ENCODE measurements at regions not wholly inside any gene's neighbourhood (a gene's known extent, or its start where the extent isn't known, plus 50 kb on each side); places are given as distances from the start of the nearest gene placed in this dataset.

DNA sequence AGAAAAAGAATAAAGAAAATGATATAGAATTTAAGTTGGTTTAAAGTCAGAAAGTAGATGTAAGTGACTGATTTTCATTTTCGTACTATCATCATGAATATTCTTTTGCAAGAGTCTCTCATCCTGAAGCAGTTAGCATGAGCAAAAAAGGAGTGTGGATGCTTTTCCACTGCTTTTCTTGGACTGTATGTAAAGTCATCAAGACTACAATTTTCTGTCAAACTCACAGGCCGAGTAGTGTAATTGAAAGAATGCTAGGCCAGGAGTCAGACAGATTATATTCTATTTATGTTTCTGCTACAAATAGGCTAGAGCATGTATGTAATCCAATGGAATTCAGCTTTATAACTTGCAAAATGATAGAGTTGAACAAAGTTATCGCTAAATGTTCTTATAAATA is 197.1 kb upstream of the SPOCK3 start:
- H3K4me3 ChIP-seq = no peak overlapping the region
- 79 to 84% methylated on average over 2 to 3 of the region's 3 CpGs for WGBS, 2 donors (ENCODE audit: low coverage in 1 of 2)
- no peak overlapping the region for H3K27ac ChIP-seq
- intact Hi-C loops (cut with DNase I; ENCODE audit: low total_unique reads) = no loop called here
- no peaks in the 10 kb centered on the region for H3K27me3 ChIP-seq
- H3K9me3 ChIP-seq = no peaks in the 10 kb centered on the region
- DNase-seq = no peak
- in situ Hi-C loops (cut with MboI; ENCODE audit: low pct_ligation_motif_present in 1 of 4, low pct_unique_long_range_greater_than_20kb in 1 of 4, low sequenced_read_pairs in 3 of 4) = no loop called here
- H3K4me1 ChIP-seq = no peaks in the 10 kb centered on the region
- TF ChIP-seq, protein P1, sequence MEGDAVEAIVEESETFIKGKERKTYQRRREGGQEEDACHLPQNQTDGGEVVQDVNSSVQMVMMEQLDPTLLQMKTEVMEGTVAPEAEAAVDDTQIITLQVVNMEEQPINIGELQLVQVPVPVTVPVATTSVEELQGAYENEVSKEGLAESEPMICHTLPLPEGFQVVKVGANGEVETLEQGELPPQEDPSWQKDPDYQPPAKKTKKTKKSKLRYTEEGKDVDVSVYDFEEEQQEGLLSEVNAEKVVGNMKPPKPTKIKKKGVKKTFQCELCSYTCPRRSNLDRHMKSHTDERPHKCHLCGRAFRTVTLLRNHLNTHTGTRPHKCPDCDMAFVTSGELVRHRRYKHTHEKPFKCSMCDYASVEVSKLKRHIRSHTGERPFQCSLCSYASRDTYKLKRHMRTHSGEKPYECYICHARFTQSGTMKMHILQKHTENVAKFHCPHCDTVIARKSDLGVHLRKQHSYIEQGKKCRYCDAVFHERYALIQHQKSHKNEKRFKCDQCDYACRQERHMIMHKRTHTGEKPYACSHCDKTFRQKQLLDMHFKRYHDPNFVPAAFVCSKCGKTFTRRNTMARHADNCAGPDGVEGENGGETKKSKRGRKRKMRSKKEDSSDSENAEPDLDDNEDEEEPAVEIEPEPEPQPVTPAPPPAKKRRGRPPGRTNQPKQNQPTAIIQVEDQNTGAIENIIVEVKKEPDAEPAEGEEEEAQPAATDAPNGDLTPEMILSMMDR (IDR thresholded peaks at IDR 0.05) = no peak
- TF ChIP-seq EP300 (IDR thresholded peaks at IDR 0.05; ENCODE audit: low read depth) = no peak
- TF ChIP-seq POLR2A (IDR thresholded peaks at IDR 0.05) = no peak
- no peak for TF ChIP-seq POLR2AphosphoS5 (IDR thresholded peaks at IDR 0.05)
- H3K36me3 ChIP-seq = no peaks in the 10 kb centered on the region

DNA sequence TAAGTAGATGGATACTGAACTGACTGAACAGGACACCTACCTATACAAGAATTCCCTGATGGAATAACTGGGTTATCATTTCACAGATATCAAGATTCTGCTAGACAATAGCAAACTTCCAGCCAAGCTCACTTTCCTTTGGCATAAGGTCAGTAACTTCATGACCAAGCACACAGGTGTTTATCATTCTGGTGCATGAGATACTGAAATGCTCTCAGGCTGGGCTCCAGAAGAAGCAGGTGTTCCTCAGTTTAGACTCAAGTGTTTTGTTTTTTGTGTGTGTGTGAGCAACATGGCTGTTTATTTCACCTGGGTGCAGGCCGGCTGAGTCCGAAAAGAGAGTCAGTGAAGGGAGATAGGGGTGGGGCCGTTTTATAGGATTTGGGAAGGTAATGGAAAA is 201.5 kb upstream of the SPOCK3 start:
- Histone ChIP-seq H3K4me1 (no peaks in the 10 kb centered on the region), H3K4me3 (no peak overlapping the region), H3K9me3 (no peaks in the 10 kb centered on the region), H3K27me3 (no peaks in the 10 kb centered on the region), H3K36me3 (no peaks in the 10 kb centered on the region), H3K27ac (no peak overlapping the region)
- TF ChIP-seq, protein P1 (IDR thresholded peaks at IDR 0.05) = no peak
- no peak for TF ChIP-seq POLR2A (IDR thresholded peaks at IDR 0.05)
- TF ChIP-seq POLR2AphosphoS5 (IDR thresholded peaks at IDR 0.05) = no peak
- TF ChIP-seq EP300 (IDR thresholded peaks at IDR 0.05; ENCODE audit: low read depth) = no peak
- no peak for DNase-seq
- intact Hi-C loops (cut with DNase I; ENCODE audit: low total_unique reads) = no loop called here
- WGBS, 2 donors (ENCODE audit: low coverage in 1 of 2) = 81 to 87% methylated on average over 3 of the region's 3 CpGs
- in situ Hi-C loops (cut with MboI; ENCODE audit: low pct_ligation_motif_present in 1 of 4, low pct_unique_long_range_greater_than_20kb in 1 of 4, low sequenced_read_pairs in 3 of 4) = no loop called here

DNA sequence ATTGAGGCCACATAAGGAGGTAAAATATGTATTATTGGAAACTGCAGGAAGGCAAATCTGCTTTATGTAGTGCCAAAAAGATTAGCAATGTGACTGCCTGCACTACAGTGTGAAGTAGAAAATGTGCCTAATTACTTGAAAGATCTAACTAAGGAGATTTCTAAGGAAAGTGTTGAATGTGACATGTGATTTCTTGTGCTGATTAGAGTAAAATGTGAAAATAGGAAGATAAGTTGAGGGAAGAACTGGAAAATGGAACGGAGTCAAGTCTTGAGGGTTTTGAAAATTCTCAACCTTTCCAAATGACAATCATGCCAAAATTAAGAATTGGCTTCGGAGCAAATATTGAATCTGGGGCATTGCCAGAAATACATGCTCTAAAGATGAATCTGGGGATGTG is 209.5 kb upstream of the SPOCK3 start:
- Histone ChIP-seq H3K27me3 (no peaks in the 10 kb centered on the region), H3K4me1 (no peaks in the 10 kb centered on the region), H3K36me3 (no peaks in the 10 kb centered on the region), H3K9me3 (no peaks in the 10 kb centered on the region), H3K4me3 (no peak overlapping the region), H3K27ac (no peak overlapping the region)
- intact Hi-C loops (cut with DNase I; ENCODE audit: low total_unique reads) (no loop called here), in situ Hi-C loops (cut with MboI; ENCODE audit: low pct_ligation_motif_present in 1 of 4, low pct_unique_long_range_greater_than_20kb in 1 of 4, low sequenced_read_pairs in 3 of 4) (no loop called here)
- WGBS, 2 donors (ENCODE audit: low coverage in 1 of 2) = 68 to 86% methylated on average over 2 of the region's 2 CpGs
- DNase-seq = no peak
- TF ChIP-seq POLR2A (IDR thresholded peaks at IDR 0.05) (no peak), EP300 (IDR thresholded peaks at IDR 0.05; ENCODE audit: low read depth) (no peak), POLR2AphosphoS5 (IDR thresholded peaks at IDR 0.05) (no peak)
- TF ChIP-seq, protein P1 (IDR thresholded peaks at IDR 0.05) = no peak

DNA sequence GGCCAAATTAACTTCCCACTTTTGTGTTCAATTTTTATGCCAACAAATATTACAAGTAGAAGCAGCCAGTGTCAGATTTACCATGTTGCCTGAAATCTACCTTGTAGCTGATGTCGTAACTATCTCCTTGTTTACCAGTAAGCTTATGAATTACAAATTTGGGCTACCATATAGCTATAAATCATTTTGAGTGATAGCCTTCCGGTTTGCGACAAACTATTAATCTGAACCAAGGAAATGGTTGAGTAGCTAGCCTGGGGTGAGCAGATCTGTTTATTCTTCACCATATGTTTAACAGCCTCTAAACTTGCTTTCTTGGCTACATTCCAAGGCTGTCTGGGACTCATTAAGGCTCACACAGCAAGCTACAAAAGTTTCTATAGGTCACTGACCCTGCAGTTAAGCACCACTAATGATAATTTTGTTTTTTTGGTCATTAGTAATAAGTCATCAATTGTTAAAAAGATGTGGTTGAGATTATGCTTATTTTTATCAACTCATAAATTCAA is 218.7 kb upstream of the SPOCK3 start:
- intact Hi-C loops (cut with DNase I; ENCODE audit: low total_unique reads) = no loop called here
- TF ChIP-seq EP300 (IDR thresholded peaks at IDR 0.05; ENCODE audit: low read depth) (no peak), POLR2AphosphoS5 (IDR thresholded peaks at IDR 0.05) (no peak), POLR2A (IDR thresholded peaks at IDR 0.05) (no peak)
- TF ChIP-seq, protein P1 (IDR thresholded peaks at IDR 0.05) = no peak
- Histone ChIP-seq H3K27me3 (no peaks in the 10 kb centered on the region), H3K4me3 (no peak overlapping the region), H3K4me1 (no peaks in the 10 kb centered on the region), H3K36me3 (no peaks in the 10 kb centered on the region), H3K9me3 (no peaks in the 10 kb centered on the region), H3K27ac (no peak overlapping the region)
- in situ Hi-C loops (cut with MboI; ENCODE audit: low pct_ligation_motif_present in 1 of 4, low pct_unique_long_range_greater_than_20kb in 1 of 4, low sequenced_read_pairs in 3 of 4) = no loop called here
- WGBS, 2 donors (ENCODE audit: low coverage in 1 of 2) = 27 to 63% methylated on average over 2 to 3 of the region's 3 CpGs
- DNase-seq = no peak

Measured in transverse colon (tissue), 4 donors.